ENCODE measurements at regions not wholly inside any gene's neighbourhood (a gene's known extent, or its start where the extent isn't known, plus 50 kb on each side); places are given as distances from the start of the nearest gene placed in this dataset.

GRCh38 chr20:11436113-11436905 is 481.4 kb upstream of the BTBD3 start:
- Histone ChIP-seq H3K4me3 (no peak overlapping the region), H3K79me2 (ENCODE audit: low read depth) (no peaks in the 10 kb centered on the region), H2AFZ (replicated peaks) (no peak overlapping the region), H3K36me3 (no peaks in the 10 kb centered on the region), H3K9me3 (ENCODE audit: low read depth) (no peaks in the 10 kb centered on the region), H3K4me1 (no peaks in the 10 kb centered on the region), H3K27ac (no peak overlapping the region), H3K4me2 (no peak overlapping the region), H3K27me3 (no peaks in the 10 kb centered on the region), H4K20me1 (ENCODE audit: low read depth) (no peaks in the 10 kb centered on the region), H3F3A (ENCODE audit: low read depth) (no peaks in the 10 kb centered on the region), H3K9ac (no peak overlapping the region)
- TF ChIP-seq EZH2 (IDR thresholded peaks at IDR 0.05) (no peak), EZH2phosphoT487 (IDR thresholded peaks at IDR 0.05) (no peak), CTCF (IDR thresholded peaks at IDR 0.05) (no peak)
- no peak for DNase-seq (ENCODE audit: low spot score)
- H3K27ac Mint-ChIP-seq = no peak overlapping the region
- H3K27me3 Mint-ChIP-seq (ENCODE audit: insufficient read depth, low read depth) = peaks cover 8% of the 10 kb centered on the region
- peaks cover 18% of the 10 kb centered on the region for H3K36me3 Mint-ChIP-seq
- peaks cover 34% of the 10 kb centered on the region for H3K9me3 Mint-ChIP-seq
- H3K4me1 Mint-ChIP-seq = no peaks in the 10 kb centered on the region
- H3K4me3 Mint-ChIP-seq = no peak overlapping the region

- no peaks in the 10 kb centered on the region for H3K9me3 ChIP-seq (ENCODE audit: low read depth)
- TF ChIP-seq EZH2phosphoT487 (IDR thresholded peaks at IDR 0.05) = no peak
- Mint-ChIP-seq H3K27ac (no peak overlapping the region), H3K4me1 (no peaks in the 10 kb centered on the region), H3K36me3 (peaks cover 20% of the 10 kb centered on the region), H3K4me3 (no peak overlapping the region), H3K9me3 (peaks cover 34% of the 10 kb centered on the region), H3K27me3 (ENCODE audit: insufficient read depth, low read depth) (peaks cover 8% of the 10 kb centered on the region)
- no peaks in the 10 kb centered on the region for H3K27me3 ChIP-seq
- H3K4me3 ChIP-seq = no peak overlapping the region
- peaks cover 7% of the 10 kb centered on the region for H3K4me1 ChIP-seq
- H3K27ac ChIP-seq = no peak overlapping the region
- H2AFZ ChIP-seq (replicated peaks) = no peak overlapping the region
- H3K4me2 ChIP-seq = no peak overlapping the region
- no peaks in the 10 kb centered on the region for H4K20me1 ChIP-seq (ENCODE audit: low read depth)
- peaks cover 1% of the 10 kb centered on the region for H3F3A ChIP-seq (ENCODE audit: low read depth)
- H3K9ac ChIP-seq = no peak overlapping the region
- no peaks in the 10 kb centered on the region for H3K79me2 ChIP-seq (ENCODE audit: low read depth)
- DNase-seq (ENCODE audit: low spot score) = no peak
- no peaks in the 10 kb centered on the region for H3K36me3 ChIP-seq
Measured at GRCh38 chr20:11437090-11437489, 480.6 kb upstream of the BTBD3 start.

- Histone ChIP-seq H3K9me3 (ENCODE audit: low read depth) (no peaks in the 10 kb centered on the region), H3K4me1 (peaks cover 14% of the 10 kb centered on the region), H3K4me2 (no peak overlapping the region), H3K9ac (no peak overlapping the region), H3K27me3 (no peaks in the 10 kb centered on the region), H3K79me2 (ENCODE audit: low read depth) (no peaks in the 10 kb centered on the region), H3K27ac (no peak overlapping the region), H2AFZ (replicated peaks) (no peak overlapping the region), H4K20me1 (ENCODE audit: low read depth) (no peaks in the 10 kb centered on the region), H3F3A (ENCODE audit: low read depth) (peaks cover 8% of the 10 kb centered on the region), H3K4me3 (no peak overlapping the region), H3K36me3 (no peaks in the 10 kb centered on the region)
- H3K4me3 Mint-ChIP-seq = no peak overlapping the region
- H3K9me3 Mint-ChIP-seq = peaks cover 34% of the 10 kb centered on the region
- TF ChIP-seq CTCF (IDR thresholded peaks at IDR 0.05) = no peak
- TF ChIP-seq EZH2phosphoT487 (IDR thresholded peaks at IDR 0.05) = no peak
- TF ChIP-seq EZH2 (IDR thresholded peaks at IDR 0.05) = no peak
- H3K36me3 Mint-ChIP-seq = peaks cover 20% of the 10 kb centered on the region
- peaks cover under 1% of the 10 kb centered on the region for H3K4me1 Mint-ChIP-seq
- no peak overlapping the region for H3K27ac Mint-ChIP-seq
- no peak for DNase-seq (ENCODE audit: low spot score)
- peaks cover 8% of the 10 kb centered on the region for H3K27me3 Mint-ChIP-seq (ENCODE audit: insufficient read depth, low read depth)
Measured at GRCh38 chr20:11437611-11438380, 479.9 kb upstream of the BTBD3 start.
